Epithelial cell of proximal tubule (primary cell): ENCODE measurements at regions not wholly inside any gene's neighbourhood (a gene's known extent, or its start where the extent isn't known, plus 50 kb on each side); places are given as distances from the start of the nearest gene placed in this dataset.

Experiments
- DNase-seq: peaks from one replicate; pipeline ENCODE4 v3.0.0-alpha.2; 2011; ENCODE audit warnings: low read depth
- H3K4me3 ChIP-seq: 2 replicates; pipeline ENCODE4 v1.5.1; 2011; ENCODE audit warnings: low read depth, mild to moderate bottlenecking, low read length
- TF ChIP-seq, protein P1 (sequence below): conservative IDR thresholded peaks from 2 replicates; pipeline ENCODE4 v1.5.1; 2012; ENCODE audit warnings: low read depth, mild to moderate bottlenecking, low read length

DNA sequence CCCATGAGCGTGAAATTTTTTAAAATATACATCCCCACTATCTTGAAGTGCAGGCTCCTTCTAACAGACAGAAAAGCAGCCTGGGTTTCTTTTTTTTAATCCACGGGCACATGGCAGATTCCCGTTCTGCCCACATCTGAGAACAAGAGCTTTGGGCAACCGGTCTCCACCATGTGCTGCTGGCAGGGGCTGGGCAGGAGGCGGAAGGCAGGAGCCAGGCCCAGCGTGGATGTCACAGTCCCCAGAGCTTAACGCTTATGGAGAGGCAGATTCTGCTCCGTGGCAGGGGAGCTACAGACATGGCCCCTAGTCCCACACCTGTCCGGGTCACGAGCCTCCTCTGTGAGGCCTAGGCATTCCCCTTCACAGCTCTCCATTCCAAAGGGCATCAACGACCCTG is 503.0 kb upstream of the MYT1L start:
- no peak for DNase-seq
- TF ChIP-seq, protein P1, sequence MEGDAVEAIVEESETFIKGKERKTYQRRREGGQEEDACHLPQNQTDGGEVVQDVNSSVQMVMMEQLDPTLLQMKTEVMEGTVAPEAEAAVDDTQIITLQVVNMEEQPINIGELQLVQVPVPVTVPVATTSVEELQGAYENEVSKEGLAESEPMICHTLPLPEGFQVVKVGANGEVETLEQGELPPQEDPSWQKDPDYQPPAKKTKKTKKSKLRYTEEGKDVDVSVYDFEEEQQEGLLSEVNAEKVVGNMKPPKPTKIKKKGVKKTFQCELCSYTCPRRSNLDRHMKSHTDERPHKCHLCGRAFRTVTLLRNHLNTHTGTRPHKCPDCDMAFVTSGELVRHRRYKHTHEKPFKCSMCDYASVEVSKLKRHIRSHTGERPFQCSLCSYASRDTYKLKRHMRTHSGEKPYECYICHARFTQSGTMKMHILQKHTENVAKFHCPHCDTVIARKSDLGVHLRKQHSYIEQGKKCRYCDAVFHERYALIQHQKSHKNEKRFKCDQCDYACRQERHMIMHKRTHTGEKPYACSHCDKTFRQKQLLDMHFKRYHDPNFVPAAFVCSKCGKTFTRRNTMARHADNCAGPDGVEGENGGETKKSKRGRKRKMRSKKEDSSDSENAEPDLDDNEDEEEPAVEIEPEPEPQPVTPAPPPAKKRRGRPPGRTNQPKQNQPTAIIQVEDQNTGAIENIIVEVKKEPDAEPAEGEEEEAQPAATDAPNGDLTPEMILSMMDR, result no peak
- no peak overlapping the region for H3K4me3 ChIP-seq

DNA sequence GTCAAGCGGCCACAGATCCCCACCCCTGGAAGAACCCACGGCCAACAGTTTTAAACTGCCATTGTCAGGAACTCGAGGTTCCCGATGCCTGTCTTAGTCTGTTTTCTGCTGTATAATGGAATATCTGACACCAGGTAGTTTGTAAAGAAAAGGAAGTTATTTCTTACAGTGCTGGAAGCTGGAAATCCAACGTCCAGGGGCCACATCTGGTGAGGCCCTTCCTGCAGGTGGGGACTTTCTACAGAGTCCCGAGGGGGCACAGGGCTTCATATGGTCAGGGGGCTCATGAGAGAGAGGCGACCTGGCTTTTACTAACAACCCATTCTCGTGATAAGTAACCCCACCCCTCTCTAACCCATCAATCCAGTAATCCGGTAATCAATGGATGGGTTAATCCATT is 501.6 kb upstream of the MYT1L start:
- TF ChIP-seq, protein P1, result no peak
- no peak for DNase-seq
- H3K4me3 ChIP-seq, result no peak overlapping the region

DNA sequence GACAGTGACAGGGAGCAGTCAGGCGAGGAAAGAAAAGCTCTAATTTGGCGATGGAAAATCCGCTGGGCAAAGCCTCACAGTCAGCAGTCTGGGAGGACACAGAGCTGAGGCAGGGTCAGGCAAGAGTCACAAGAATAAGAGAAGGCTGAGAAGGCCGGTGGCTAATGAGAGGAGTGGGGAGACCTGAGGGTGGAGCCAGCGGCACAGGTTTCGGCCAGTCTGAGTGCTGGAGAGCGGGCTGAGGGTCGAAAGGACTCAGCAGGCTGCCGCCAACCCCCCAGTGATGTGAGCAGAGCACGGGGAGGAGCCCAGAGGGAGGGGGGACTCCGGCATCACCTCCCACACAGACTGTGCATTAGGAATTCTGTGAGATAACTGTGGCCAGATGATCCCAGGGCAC is 500.6 kb upstream of the MYT1L start:
- TF ChIP-seq, protein P1, result no peak
- no peak for DNase-seq
- no peak overlapping the region for H3K4me3 ChIP-seq

DNA sequence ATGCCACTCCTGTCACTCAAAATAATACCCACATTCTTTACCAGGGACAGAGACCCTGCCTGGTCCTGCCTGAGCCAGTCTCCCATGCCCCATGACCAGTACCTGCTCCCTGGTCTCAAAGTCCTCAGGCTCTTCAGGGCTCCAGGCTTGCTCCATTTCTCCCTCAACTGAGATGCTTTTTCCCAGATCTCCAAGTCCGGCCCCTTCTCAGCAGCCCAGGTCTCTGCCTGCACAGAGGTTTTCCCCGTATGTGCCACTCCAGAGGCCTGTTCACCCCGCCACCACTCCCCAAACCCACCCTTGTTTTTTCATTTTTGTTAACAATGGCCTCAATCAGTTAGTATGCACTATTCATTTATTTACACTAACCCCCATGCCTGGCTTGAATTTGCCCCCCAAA is 499.5 kb upstream of the MYT1L start:
- H3K4me3 ChIP-seq, result no peak overlapping the region
- DNase-seq, result no peak
- TF ChIP-seq, protein P1, result no peak

DNA sequence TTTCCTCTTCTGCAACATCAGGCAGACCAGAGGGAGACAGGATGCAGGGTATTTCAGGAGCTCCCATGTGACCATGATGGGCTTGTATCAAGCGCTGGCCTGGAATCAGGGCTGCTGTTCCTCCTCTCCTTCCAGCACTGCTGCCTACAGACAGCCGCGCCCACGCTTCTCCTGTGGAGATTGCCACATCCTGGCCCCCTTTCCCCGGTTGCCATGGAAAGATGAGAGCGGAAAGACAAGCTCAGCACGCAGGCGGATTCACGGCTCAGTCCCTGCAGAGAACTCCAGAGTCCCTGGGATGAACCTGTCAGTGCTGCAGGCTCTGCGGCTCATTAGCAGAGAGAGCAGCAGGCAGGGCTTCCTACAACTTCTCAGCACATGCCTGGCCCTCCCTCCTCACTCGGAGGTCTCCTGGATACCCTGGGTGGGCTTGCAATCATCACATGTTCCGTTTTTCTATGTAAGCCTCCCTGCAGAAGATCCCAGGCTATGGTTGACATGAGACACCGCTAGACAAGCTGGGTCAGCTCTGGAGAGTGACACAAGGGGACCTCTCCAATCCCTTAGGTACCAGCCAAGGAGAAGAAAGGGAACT is 497.8 kb upstream of the MYT1L start:
- DNase-seq, result no peak
- H3K4me3 ChIP-seq, result no peak overlapping the region

DNA sequence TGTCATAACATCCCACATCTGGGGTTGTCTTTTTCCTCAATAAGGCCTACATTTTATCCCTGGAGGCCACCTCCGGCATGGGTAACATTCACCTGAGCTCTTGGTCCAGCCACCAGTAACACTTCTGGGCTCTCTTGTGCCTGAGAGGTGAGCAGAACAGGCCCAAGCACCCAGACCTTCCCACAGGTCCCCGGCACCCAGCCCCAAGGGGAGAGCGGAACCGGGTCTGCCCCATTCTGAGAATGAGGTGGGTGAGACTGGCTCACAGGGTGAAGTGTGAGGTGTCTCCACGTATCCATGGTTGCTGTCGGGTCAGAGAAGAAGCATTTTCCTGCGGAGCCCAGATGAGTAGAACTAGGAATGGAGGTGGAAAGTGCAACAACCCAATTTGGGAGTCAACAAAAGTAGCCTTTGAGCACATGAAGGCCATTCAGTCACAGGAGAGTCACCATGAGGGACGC is 496.7 kb upstream of the MYT1L start:
- TF ChIP-seq, protein P1, result no peak
- no peak overlapping the region for H3K4me3 ChIP-seq
- no peak for DNase-seq

More for the DNA sequence above, 497.8 kb upstream of the MYT1L start:
- TF ChIP-seq, protein P1, result no peak

DNA sequence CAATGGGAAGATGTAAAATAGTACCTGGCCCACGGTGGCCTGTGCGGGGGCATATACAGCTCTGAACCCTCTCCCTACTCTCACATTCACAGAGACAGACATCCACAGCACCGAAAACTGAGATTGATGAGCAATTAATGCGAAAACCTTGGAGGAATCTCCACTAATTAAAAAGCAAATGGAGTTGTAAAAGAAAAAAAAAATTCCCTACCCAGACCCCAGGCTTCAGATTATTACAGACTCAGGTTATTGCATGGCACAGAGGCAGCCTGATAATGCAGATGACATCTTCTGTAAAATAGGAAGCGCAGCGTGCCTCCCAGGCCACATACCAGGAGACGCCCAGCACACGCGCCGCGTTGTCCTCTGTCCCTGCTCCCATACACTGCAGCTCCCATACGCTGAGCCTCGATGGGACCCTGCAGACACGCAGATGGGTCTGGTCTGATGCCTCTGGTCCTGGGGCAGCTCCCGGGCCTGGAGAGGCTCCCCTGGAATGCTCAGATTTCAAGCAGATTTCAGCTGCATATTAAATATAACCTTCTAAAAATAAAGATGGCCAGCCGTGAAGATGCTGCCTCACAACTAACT is 496.1 kb upstream of the MYT1L start:
- no peak for DNase-seq
- H3K4me3 ChIP-seq, result no peak overlapping the region
- TF ChIP-seq, protein P1, result no peak
